ENCODE measurements at regions not wholly inside any gene's neighbourhood (a gene's known extent, or its start where the extent isn't known, plus 50 kb on each side); places are given as distances from the start of the nearest gene placed in this dataset.

- H3K4me1 ChIP-seq: peaks cover 30% of the 10 kb centered on the region
- no peak overlapping the region for H3K4me3 ChIP-seq
- no peaks in the 10 kb centered on the region for H3K9me3 ChIP-seq
- 68% methylated on average over 5 of the region's 5 CpGs for WGBS (ENCODE audit: missing lambda C conversion rate)
- peak in 1 of 2 experiments; percentile 33; a peak in 3 of 6 replicates for ATAC-seq
- DNase-seq (ENCODE audit: low read depth in 1 of 2, low spot score in 1 of 2): no peak
- no peak for FAIRE-seq
- H3K27ac ChIP-seq: peak overlapping the region in 1 of 2 experiments; percentile 40; a peak in 2 of 6 replicates
- H3K4me2 ChIP-seq: peak overlapping the region; percentile 16; the same call in 1 of the 3 replicates
- TF ChIP-seq MAFK (IDR thresholded peaks at IDR 0.05; ENCODE audit: partially characterized antibody): no peak
- TF ChIP-seq HDAC2 (IDR thresholded peaks at IDR 0.05): no peak
- TF ChIP-seq, protein P1, sequence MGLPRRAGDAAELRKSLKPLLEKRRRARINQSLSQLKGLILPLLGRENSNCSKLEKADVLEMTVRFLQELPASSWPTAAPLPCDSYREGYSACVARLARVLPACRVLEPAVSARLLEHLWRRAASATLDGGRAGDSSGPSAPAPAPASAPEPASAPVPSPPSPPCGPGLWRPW (IDR thresholded peaks at IDR 0.05): no peak
- no peak for TF ChIP-seq PHF8 (IDR thresholded peaks at IDR 0.05; ENCODE audit: borderline replicate concordance, low read depth)
- TF ChIP-seq CHD4 (IDR thresholded peaks at IDR 0.05; ENCODE audit: borderline replicate concordance): no peak
- no peak for TF ChIP-seq RCOR1 (IDR thresholded peaks at IDR 0.05; ENCODE audit: low read depth, low read length)
- no peak for TF ChIP-seq EHF (CRISPR knock-in tag; IDR thresholded peaks at IDR 0.05)
- no peak for TF ChIP-seq JUN (IDR thresholded peaks at IDR 0.05)
- no peak for TF ChIP-seq CHD2 (IDR thresholded peaks at IDR 0.05; ENCODE audit: low read length, partially characterized antibody)
- TF ChIP-seq MYC (IDR thresholded peaks at IDR 0.05; ENCODE audit: borderline replicate concordance, low read length): no peak
- TF ChIP-seq USF2 (IDR thresholded peaks at IDR 0.05): no peak
- TF ChIP-seq FOSB (CRISPR knock-in tag; IDR thresholded peaks at IDR 0.05): no peak
- no peak for TF ChIP-seq ATOH8 (CRISPR knock-in tag; IDR thresholded peaks at IDR 0.05; ENCODE audit: low read depth)
- no peak for TF ChIP-seq KDM1A (IDR thresholded peaks at IDR 0.05; ENCODE audit: low read depth)
- TF ChIP-seq TP53 (CRISPR knock-in tag; IDR thresholded peaks at IDR 0.05): no peak
- ChIA-PET POLR2A (no interaction called here), CTCF (interaction anchor here (0.8 to 1.5 kb wide), 2 partner anchors 107 to 277 kb away, joined by 3 read pairs; no protein-coding TSS in a partner anchor)
Observed at GRCh38 chr2:120802158-120802557, 66.5 kb downstream of the GLI2 start.

- Histone ChIP-seq H3K9me3 (no peaks in the 10 kb centered on the region), H3K4me2 (0 out of 3 replicates have a peak overlapping the region, but pooled peaks have one; percentile 16), H3K4me1 (peaks cover 30% of the 10 kb centered on the region), H3K27ac (peak overlapping the region in 1 of 2 experiments; percentile 32; a peak in 2 of 6 replicates), H3K4me3 (no peak overlapping the region)
- DNase-seq (ENCODE audit: low read depth in 1 of 2, low spot score in 1 of 2): no peak
- FAIRE-seq: no peak
- 88% methylated on average over 3 of the region's 3 CpGs for WGBS (ENCODE audit: missing lambda C conversion rate)
- no peak; a peak in 1 of 6 replicates for ATAC-seq
- TF ChIP-seq RAD21 (conservative IDR thresholded peaks at IDR 0.05 in 1 of 2, IDR thresholded peaks at IDR 0.05 in 1 of 2): no peak
- TF ChIP-seq KDM1A (IDR thresholded peaks at IDR 0.05; ENCODE audit: low read depth): peak; percentile 85
- no peak for TF ChIP-seq POLR2AphosphoS2 (conservative IDR thresholded peaks at IDR 0.05; ENCODE audit: low read length)
- CTCF ChIA-PET: interaction anchor here (0.8 to 1.5 kb wide), 3 partner anchors 107 to 283 kb away, joined by 3 read pairs; no protein-coding TSS in a partner anchor
- POLR2A ChIA-PET: no interaction called here
Observed at GRCh38 chr2:120802867-120803484, 67.3 kb downstream of the GLI2 start.

DNA sequence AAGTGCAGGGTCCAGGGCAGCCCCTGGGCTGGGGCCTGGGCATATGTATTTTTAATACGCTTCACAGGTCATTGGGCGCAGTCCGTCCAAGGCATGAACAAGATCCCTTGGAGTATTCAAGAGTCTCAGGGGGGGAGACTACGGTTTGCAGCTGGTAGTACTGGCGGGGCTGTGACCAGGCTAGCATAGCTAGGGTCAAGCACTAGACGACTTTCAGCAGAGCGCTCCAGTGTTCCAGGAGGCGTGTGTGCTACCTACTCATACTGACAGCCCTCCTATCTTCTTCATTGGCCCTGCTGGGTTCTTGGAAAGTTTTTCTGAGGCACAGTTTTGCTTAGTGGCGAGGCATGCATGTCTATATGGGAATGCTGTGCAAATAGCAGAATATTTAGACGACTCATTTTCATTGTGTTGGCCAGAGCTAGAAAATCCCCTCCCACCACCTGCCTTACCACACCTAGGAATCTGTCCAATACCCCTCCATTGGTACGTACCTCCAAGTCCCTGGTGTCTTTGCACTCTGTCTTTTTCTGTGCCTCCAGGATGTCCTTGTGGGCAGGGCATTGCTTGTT is 68.2 kb downstream of the GLI2 start:
- ChIA-PET POLR2A (no interaction called here), CTCF (interaction anchor here (0.9 to 1.5 kb wide), 2 partner anchors 276 to 282 kb away, joined by 3 read pairs; no protein-coding TSS in a partner anchor)
- H3K9me3 ChIP-seq: no peaks in the 10 kb centered on the region
- H3K4me3 ChIP-seq: no peak overlapping the region
- peaks cover 30% of the 10 kb centered on the region for H3K4me1 ChIP-seq
- TF ChIP-seq ESRRA (IDR thresholded peaks at IDR 0.05; ENCODE audit: borderline replicate concordance, low read length): no peak
- TF ChIP-seq NFE2L2 (conservative IDR thresholded peaks at IDR 0.05; ENCODE audit: low read length): no peak
- TF ChIP-seq RNF2 (IDR thresholded peaks at IDR 0.05; ENCODE audit: borderline replicate concordance, low read depth): no peak
- no peak for TF ChIP-seq JUN (IDR thresholded peaks at IDR 0.05)
- no peak for TF ChIP-seq CEBPB (IDR thresholded peaks at IDR 0.05)
- no peak for TF ChIP-seq RFX5 (IDR thresholded peaks at IDR 0.05)
- TF ChIP-seq SMC3 (IDR thresholded peaks at IDR 0.05): no peak
- TF ChIP-seq USF2 (IDR thresholded peaks at IDR 0.05): no peak
- TF ChIP-seq CHD2 (IDR thresholded peaks at IDR 0.05; ENCODE audit: low read length, partially characterized antibody): no peak
- TF ChIP-seq CHD4 (IDR thresholded peaks at IDR 0.05; ENCODE audit: borderline replicate concordance): no peak
- TF ChIP-seq FOSB (CRISPR knock-in tag; IDR thresholded peaks at IDR 0.05): no peak
- TF ChIP-seq ELK1 (IDR thresholded peaks at IDR 0.05; ENCODE audit: low read depth, low read length): no peak
- TF ChIP-seq MAZ (IDR thresholded peaks at IDR 0.05; ENCODE audit: borderline replicate concordance, low read depth, low read length): no peak
- TF ChIP-seq FOXS1 (CRISPR knock-in tag; IDR thresholded peaks at IDR 0.05): no peak
- no peak for DNase-seq (ENCODE audit: low read depth in 1 of 2, low spot score in 1 of 2)
- peak; percentile 18 to 43; a peak in 3 of 6 replicates for ATAC-seq
- 62% methylated on average over 11 of the region's 11 CpGs for WGBS (ENCODE audit: missing lambda C conversion rate)
- H3K4me2 ChIP-seq: no peak overlapping the region
- no peak for FAIRE-seq
- peak overlapping the region in 1 of 2 experiments; percentile 21; a peak in 2 of 6 replicates for H3K27ac ChIP-seq
